SJSA1 (cell line): ENCODE measurements at regions not wholly inside any gene's neighbourhood (a gene's known extent, or its start where the extent isn't known, plus 50 kb on each side); places are given as distances from the start of the nearest gene placed in this dataset.
A peak's percentile ranks its signal among the peaks of the same experiment; 100 is the strongest.
"Not testable (repeated sequence)": the region's sequence is repeated elsewhere in the genome, so short reads cannot be mapped to it uniquely, and the experiment has no call there.

Experiments
- DNase-seq, 2 experiments: peaks; one replicate each; pipeline ENCODE4 v3.0.0-alpha.2; 2015 to 2020; ENCODE audit warnings: low spot score in 2 of 2, low read depth in 1 of 2
- H3K27ac ChIP-seq: fragments of 250-450 bp; sonication (Bioruptor Pico); 2 replicates; pipeline ENCODE4 v1.5.1; 2020; ENCODE audit warnings: mild to moderate bottlenecking, moderate library complexity
- H3K27me3 ChIP-seq: fragments of 250-450 bp; sonication (Bioruptor Pico); replicated peaks from 2 replicates; pipeline ENCODE4 v1.5.1; 2020; ENCODE audit warnings: mild to moderate bottlenecking, moderate library complexity
- H3K36me3 ChIP-seq: fragments of 250-450 bp; sonication (Bioruptor Pico); 2 replicates; pipeline ENCODE4 v1.5.1; 2020; ENCODE audit warnings: mild to moderate bottlenecking
- H3K4me1 ChIP-seq: fragments of 250-450 bp; sonication (Bioruptor Pico); replicated peaks from 2 replicates; pipeline ENCODE4 v1.6.1; 2021; ENCODE audit warnings: mild to moderate bottlenecking
- H3K4me3 ChIP-seq: fragments of 250-450 bp; sonication (Bioruptor Pico); 2 replicates; pipeline ENCODE4 v1.5.1; 2020; ENCODE audit warnings: mild to moderate bottlenecking
- H3K9me3 ChIP-seq: fragments of 250-450 bp; sonication (Bioruptor Pico); replicated peaks from 2 replicates; pipeline ENCODE4 v1.5.1; 2020; ENCODE audit warnings: mild to moderate bottlenecking

DNA sequence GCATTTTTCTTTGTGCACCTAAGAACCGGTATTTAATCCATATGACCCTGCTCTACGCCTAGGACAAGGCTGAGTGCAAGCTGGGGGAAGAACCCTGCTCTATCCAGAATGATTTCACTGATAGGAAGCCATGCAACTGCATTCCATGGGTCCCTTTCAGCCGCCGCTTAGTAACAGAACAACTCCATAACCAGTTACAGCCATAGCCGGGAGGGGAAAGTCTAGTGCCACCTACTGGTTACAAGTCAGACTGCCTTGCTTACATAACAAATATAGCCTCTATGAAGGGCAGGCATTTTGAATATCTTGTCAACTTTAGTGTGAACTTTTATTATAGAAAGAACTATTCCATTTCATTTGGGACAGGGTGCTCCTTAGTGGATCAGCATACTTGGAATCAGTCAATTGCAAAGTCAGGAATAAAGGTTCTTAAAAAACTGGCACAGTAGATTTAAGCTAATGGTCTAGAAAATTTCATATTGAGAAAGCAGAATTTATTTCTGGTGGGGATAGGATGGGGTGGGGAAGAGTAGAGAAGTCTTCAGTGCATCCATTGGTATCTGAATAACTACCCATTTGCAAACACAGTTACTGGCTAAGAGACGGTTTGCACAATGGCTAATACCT lies 521.7 kb downstream of the ADRA2A start:
- H3K4me3 ChIP-seq, result no peak overlapping the region
- H3K27me3 ChIP-seq, result no peaks in the 10 kb centered on the region
- H3K27ac ChIP-seq, result no peak overlapping the region
- no peaks in the 10 kb centered on the region for H3K4me1 ChIP-seq
- H3K36me3 ChIP-seq, result no peaks in the 10 kb centered on the region
- peak; percentile 28 to 57 for DNase-seq
- no peaks in the 10 kb centered on the region for H3K9me3 ChIP-seq

DNA sequence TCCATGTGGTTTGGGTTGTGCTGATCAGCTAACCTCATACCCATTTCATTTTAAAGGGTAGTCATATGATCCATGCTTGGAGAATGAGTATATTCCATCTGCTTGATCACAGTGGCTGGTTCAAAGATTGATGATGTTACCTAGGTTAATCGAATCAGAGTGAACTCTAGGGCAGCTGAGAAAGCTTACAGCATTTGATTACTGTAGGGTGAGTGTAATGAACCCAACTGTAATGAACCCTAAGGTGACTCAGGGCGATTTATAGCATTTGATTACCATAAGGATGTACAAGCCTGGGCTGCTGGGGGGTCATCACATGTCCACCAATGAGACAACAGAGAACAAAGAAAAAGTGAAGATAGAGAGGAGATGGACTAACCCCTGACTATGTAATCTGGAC lies 523.1 kb downstream of the ADRA2A start:
- Histone ChIP-seq H3K4me1 (no peaks in the 10 kb centered on the region), H3K27me3 (no peaks in the 10 kb centered on the region), H3K4me3 (no peak overlapping the region), H3K36me3 (no peaks in the 10 kb centered on the region), H3K9me3 (no peaks in the 10 kb centered on the region), H3K27ac (no peak overlapping the region)
- no peak for DNase-seq

DNA sequence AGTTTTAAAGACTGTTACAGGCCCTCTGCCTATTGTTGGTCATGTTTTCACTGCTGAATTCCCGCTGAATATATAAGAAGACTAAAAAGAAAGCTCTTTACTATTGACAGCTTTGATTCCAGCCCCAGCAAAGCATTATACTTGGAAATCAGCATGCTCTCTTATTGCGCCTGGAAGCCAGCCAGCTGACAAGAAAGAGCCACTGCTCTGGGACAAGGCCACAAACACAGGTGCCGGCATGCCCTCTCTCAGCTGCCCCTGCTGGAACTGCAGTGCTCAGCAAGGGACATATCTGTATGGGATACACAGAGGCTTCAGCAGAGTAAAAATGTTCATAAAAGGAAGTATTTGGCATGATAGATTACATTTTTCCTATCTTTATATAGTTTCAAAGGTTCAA lies 523.9 kb downstream of the ADRA2A start:
- H3K36me3 ChIP-seq, result no peaks in the 10 kb centered on the region
- no peak overlapping the region for H3K27ac ChIP-seq
- no peaks in the 10 kb centered on the region for H3K27me3 ChIP-seq
- no peaks in the 10 kb centered on the region for H3K9me3 ChIP-seq
- no peak for DNase-seq
- no peak overlapping the region for H3K4me3 ChIP-seq
- H3K4me1 ChIP-seq, result no peaks in the 10 kb centered on the region

DNA sequence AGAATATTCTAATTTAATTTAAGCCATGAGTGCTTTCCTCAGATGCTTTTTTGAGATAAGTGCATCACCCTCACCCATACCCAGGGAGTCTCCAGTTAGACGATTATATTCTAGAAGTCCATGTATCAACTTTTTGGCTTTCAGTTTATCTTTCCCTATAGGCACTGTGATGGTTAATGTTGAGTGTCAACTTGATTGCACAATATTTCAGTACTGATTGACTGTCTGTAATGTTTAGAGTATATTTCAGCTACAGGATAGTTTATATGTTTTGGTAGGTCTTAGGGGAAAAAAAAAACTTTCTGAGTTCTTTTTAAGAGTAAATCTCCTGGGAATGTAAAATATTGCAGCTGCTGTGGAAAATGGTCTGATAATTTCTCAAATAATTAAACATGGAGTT lies 535.4 kb downstream of the ADRA2A start:
- no peaks in the 10 kb centered on the region for H3K4me1 ChIP-seq
- H3K36me3 ChIP-seq, result no peaks in the 10 kb centered on the region
- DNase-seq, result no peak
- H3K9me3 ChIP-seq, result no peaks in the 10 kb centered on the region
- H3K27ac ChIP-seq, result no peak overlapping the region
- H3K27me3 ChIP-seq, result no peaks in the 10 kb centered on the region
- H3K4me3 ChIP-seq, result no peak overlapping the region

DNA sequence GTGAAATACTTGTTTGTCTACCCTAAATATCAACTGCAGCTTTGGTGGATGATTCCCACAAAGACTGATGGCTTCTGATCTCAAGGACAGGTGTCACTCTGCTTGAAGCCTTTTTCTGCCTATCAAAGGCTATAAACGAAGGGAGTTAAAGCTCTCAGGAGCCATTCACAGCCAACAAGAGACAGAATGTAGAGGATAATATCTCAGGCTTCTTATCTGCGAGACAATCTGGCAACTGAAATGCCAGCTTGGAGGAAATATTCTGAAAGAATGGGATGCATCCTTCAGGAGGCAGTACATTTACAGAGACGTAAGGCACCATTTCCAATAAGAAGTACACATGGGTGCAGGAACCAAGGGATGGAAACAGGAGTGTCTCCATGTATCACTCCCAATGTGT lies 549.4 kb downstream of the GPAM start:
- H3K4me3 ChIP-seq, result no peak overlapping the region
- H3K36me3 ChIP-seq, result no peaks in the 10 kb centered on the region
- no peak overlapping the region for H3K27ac ChIP-seq
- no peaks in the 10 kb centered on the region; the same call in 1 of the 2 replicates for H3K9me3 ChIP-seq
- H3K27me3 ChIP-seq, result no peaks in the 10 kb centered on the region
- no peak for DNase-seq
- no peaks in the 10 kb centered on the region for H3K4me1 ChIP-seq

DNA sequence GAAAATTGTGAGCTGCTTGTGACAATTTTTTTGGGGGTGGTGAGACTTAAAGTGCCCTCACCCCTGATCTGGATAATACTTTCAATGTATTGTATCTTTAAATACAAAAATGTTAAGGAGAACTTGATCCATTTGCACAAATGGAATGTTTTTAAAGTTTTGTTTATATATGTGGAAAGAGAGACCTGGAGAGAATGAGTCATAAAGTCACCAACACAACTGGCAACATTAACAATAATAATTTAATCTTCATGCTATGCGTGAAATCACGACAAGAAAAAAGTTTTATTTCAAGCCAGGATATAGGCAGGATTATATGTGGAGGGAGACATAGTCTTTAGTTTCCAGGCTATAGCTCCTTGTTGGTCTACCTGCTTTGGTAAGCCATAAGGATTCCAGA lies 537.5 kb downstream of the GPAM start:
- H3K36me3 ChIP-seq, result no peaks in the 10 kb centered on the region
- DNase-seq, result no peak

DNA sequence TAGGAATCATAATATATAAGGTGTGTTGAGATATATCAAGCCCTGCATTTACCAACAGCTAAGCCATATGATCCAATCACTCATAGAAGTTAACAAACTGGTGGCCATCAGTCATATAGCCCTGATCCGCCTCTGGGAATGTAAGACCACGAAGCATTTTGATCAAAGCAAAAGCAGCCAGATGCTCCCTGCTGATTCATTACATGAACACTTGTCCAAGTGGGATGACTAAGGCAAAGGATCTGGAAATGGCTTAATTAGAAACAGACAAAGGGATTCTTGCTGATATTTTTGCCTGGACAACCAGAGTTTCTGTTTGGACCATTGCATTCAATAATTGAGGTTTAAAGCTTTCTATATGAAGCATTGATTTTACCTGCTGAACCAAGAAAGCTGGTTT lies 535.5 kb downstream of the GPAM start:
- Histone ChIP-seq H3K4me3 (no peak overlapping the region), H3K4me1 (no peaks in the 10 kb centered on the region), H3K36me3 (no peaks in the 10 kb centered on the region), H3K27me3 (no peaks in the 10 kb centered on the region), H3K27ac (no peak overlapping the region), H3K9me3 (no peaks in the 10 kb centered on the region; the same call in 1 of the 2 replicates)
- no peak for DNase-seq

More for the DNA sequence above, 537.5 kb downstream of the GPAM start:
- H3K27ac ChIP-seq, result no peak overlapping the region
- no peak overlapping the region for H3K4me3 ChIP-seq
- no peaks in the 10 kb centered on the region; the same call in 1 of the 2 replicates for H3K9me3 ChIP-seq
- no peaks in the 10 kb centered on the region for H3K27me3 ChIP-seq
- no peaks in the 10 kb centered on the region for H3K4me1 ChIP-seq

DNA sequence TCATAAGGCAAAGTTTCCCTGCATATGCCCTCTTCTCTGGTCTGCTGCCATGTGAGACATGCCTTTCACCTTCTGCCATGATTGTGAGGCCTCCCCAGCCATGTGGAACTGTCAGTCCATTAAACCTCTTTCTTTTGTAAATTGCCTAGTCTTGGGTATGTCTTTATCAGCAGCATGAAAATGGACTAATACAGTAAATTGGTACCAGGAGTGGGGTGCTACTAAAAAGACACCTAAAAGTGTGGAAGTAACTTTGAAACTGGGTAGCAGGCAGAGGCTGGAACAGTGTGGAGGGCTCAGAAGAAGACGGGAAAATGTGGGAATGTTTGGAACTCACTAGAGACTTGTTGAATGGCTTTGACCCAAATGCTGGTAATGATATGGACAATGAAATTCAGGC lies 534.5 kb downstream of the GPAM start:
- not testable (repeated sequence) for DNase-seq, H3K9me3 ChIP-seq, H3K4me1 ChIP-seq, H3K27me3 ChIP-seq, H3K27ac ChIP-seq, H3K4me3 ChIP-seq, H3K36me3 ChIP-seq

DNA sequence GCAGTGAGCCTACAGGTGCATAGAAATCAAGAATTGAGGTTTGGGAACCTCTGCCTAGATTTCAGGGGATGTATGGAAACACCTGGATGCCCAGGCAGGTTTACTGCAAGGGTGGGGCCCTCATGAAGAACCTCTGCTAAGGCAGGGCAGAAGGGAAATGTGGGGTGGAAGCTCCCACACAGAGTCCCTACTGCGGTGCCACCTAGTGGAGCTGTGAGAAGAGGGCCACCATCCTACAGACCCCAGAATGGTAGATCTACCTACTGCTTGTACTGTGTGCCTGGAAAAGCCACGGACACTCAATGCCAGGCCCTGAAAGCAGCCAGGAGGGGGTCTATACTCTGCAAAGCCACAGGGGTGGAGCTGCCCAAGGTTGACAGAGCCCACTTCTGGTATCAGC lies 533.5 kb downstream of the GPAM start:
- no peaks in the 10 kb centered on the region; the same call in 1 of the 2 replicates for H3K9me3 ChIP-seq
- no peaks in the 10 kb centered on the region for H3K27me3 ChIP-seq
- no peak overlapping the region for H3K27ac ChIP-seq
- H3K36me3 ChIP-seq, result no peaks in the 10 kb centered on the region
- no peak for DNase-seq
- no peak overlapping the region for H3K4me3 ChIP-seq
- H3K4me1 ChIP-seq, result no peaks in the 10 kb centered on the region

DNA sequence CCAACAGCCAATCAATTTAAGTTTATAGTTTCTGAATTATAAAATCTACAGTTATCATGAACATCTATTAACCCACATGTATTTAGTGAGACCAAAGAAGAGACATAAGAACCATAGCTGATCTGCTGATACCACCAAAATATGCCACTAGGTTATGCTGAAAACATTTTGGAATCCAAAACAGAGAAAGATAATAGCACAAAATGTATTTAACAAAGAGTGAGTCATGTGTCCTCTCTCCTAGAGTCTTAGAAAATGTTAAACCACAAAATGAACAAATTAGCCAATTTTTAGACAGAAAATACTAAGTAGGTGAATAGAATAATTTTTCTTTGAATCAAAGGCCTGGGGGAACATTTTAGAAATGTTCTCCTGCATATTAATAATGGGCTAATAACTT lies 527.5 kb downstream of the GPAM start:
- no peak overlapping the region for H3K4me3 ChIP-seq
- H3K9me3 ChIP-seq, result no peaks in the 10 kb centered on the region
- DNase-seq, result no peak
- H3K27me3 ChIP-seq, result no peaks in the 10 kb centered on the region
- H3K27ac ChIP-seq, result no peak overlapping the region
- no peaks in the 10 kb centered on the region for H3K36me3 ChIP-seq
- H3K4me1 ChIP-seq, result no peaks in the 10 kb centered on the region

DNA sequence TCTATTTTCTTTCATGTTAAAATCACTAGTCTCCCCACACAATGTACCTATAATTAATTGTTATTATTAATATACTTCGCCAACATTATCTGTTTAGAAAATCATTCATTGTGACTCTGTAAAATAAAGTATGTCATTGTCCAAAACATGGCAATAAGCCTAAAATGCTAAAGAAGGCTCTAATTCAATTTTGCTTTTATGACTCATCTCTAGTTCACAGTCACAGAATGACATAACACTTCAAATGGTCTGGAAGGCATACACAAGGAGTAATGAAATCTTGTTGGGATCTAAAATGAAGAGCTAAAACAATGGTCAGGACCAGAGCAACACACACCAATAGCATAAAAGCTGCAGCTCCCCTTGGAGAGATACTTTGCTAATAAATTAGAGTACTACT lies 505.8 kb downstream of the GPAM start:
- Histone ChIP-seq H3K4me3 (no peak overlapping the region), H3K36me3 (no peaks in the 10 kb centered on the region), H3K9me3 (no peaks in the 10 kb centered on the region), H3K4me1 (no peaks in the 10 kb centered on the region), H3K27me3 (no peaks in the 10 kb centered on the region), H3K27ac (no peak overlapping the region)
- no peak for DNase-seq

DNA sequence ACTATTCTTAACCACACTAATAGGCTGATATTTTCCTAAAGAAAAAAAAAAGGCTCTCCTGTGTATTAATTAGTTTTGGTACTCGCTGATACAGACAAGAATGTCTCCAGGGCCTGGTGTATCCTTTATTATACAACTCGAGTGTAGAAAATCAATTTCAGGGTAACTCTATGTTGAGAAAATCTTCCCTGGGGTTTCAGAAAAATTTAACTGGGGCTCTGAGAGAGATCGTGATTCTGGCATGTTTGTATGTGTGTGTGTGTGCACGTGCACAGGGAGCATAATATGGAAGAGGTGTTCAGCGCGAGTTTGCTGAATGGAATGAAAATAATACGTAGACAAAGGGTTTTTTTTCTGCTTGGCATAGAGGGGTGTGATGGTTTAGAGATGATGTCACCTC lies 496.8 kb downstream of the GPAM start:
- no peaks in the 10 kb centered on the region for H3K36me3 ChIP-seq
- H3K27me3 ChIP-seq, result no peaks in the 10 kb centered on the region
- H3K4me1 ChIP-seq, result no peaks in the 10 kb centered on the region
- no peak overlapping the region for H3K4me3 ChIP-seq
- DNase-seq, result no peak
- H3K27ac ChIP-seq, result no peak overlapping the region
- H3K9me3 ChIP-seq, result no peaks in the 10 kb centered on the region

DNA sequence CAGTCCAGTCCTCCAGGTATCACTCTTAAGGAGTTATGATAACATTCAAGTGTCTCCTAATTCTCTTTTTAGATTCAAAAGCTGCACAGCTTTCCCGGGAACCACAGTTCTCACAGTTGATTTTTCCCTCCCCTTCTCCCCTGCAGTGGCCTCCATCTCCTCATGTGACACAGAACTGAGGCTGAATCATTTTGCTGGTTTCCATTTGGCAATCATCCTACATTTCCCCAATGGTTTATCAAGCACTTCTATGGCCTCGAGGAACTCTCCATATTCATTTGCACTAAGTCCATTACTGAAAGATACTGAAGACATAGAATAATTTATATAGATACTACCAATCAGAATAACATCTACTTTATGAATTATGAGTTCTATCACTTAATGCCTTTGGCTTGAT lies 484.9 kb downstream of the GPAM start:
- H3K4me3 ChIP-seq, result no peak overlapping the region
- H3K27ac ChIP-seq, result no peak overlapping the region
- H3K4me1 ChIP-seq, result no peaks in the 10 kb centered on the region
- H3K9me3 ChIP-seq, result no peaks in the 10 kb centered on the region
- DNase-seq, result no peak
- H3K27me3 ChIP-seq, result no peaks in the 10 kb centered on the region
- H3K36me3 ChIP-seq, result no peaks in the 10 kb centered on the region

DNA sequence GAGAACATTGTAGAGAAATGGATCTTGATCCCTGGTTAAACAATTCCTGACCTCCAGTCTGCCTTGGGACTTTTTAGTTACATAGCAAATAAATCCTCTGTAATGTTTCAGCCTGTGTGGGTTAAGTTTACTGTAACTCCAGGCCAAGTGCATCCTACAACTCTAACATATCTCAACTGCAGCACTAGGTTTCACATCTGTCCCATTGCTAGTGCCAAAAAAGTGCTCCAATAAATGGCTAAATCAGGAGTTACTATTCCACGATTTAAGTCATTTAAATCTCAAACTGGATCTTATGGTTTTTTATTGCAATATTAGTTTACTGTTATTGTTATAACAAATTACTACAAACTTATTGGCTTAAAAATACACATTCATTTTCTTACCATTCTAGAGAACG lies 479.6 kb downstream of the GPAM start:
- H3K27me3 ChIP-seq, result no peaks in the 10 kb centered on the region
- no peak overlapping the region for H3K4me3 ChIP-seq
- no peaks in the 10 kb centered on the region for H3K4me1 ChIP-seq
- no peak overlapping the region for H3K27ac ChIP-seq
- H3K36me3 ChIP-seq, result no peaks in the 10 kb centered on the region
- no peak for DNase-seq
- H3K9me3 ChIP-seq, result no peaks in the 10 kb centered on the region

DNA sequence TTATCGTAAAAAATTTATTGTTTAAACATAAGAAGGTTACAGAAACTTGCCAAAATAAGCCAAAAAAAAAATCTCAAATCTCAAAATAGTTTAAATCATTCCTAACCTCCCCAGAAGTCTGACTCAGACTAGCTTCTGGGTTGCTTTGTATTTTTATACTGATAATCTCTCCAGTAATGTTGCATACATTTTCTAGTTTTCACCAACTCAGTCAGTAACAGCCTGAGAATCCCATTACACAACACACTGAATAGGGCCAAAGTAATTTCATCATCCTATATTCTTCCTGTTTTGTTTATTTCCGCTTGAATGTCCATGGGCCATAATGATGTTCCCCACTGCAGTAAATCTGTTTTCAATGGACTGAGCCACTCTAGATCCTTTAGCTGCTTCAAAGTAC lies 478.5 kb downstream of the GPAM start:
- Histone ChIP-seq H3K4me3 (no peak overlapping the region), H3K27me3 (no peaks in the 10 kb centered on the region), H3K36me3 (no peaks in the 10 kb centered on the region), H3K4me1 (no peaks in the 10 kb centered on the region), H3K9me3 (no peaks in the 10 kb centered on the region), H3K27ac (no peak overlapping the region)
- no peak for DNase-seq
